IMR-90 (cell line): ENCODE measurements at regions not wholly inside any gene's neighbourhood (a gene's known extent, or its start where the extent isn't known, plus 50 kb on each side); places are given as distances from the start of the nearest gene placed in this dataset.

Experiments used
- ATAC-seq: fragments of 200-7000 bp; cut with Tn5 transposase; 2 replicates; pipeline ENCODE4 v1.9.1; 2020; ENCODE audit warnings: low read depth, mild to moderate bottlenecking, moderate library complexity
- BruUV-seq: library from RNA; stranded (reverse); fragments of 400-500 nt; replicated peaks from 2 replicates; lab custom pipeline; 2021; lab: Mats Ljungman, UMichigan
- CTCF ChIA-PET: fragments of 300-600 bp; formaldehyde crosslinking; extraction: SDS; loops from one replicate; lab custom pipeline; 2021; ENCODE audit warnings: antibody characterized with exemption; lab: Yijun Ruan, JAX
- POLR2A ChIA-PET: fragments of 300-600 bp; sonication (Branson Sonifier 250); formaldehyde crosslinking; loops from one replicate; lab custom pipeline; 2022; ENCODE audit warnings: antibody characterized with exemption; ENCODE audit not compliant: unreplicated experiment; lab: Charles Lee
- DNase-seq: peaks from one replicate; pipeline ENCODE4 v3.0.0; 2013
- H2AFZ ChIP-seq: replicated peaks from 2 replicates; pipeline ENCODE3; 2013; ENCODE audit warnings: low read length, mild to moderate bottlenecking; ENCODE audit not compliant: poor library complexity
- H2AK5ac ChIP-seq: 2 replicates; pipeline ENCODE4 v1.6.1; 2013; ENCODE audit warnings: low read depth, low read length, inconsistent platforms
- H2AK9ac ChIP-seq: replicated peaks from 2 replicates; pipeline ENCODE3; 2013; ENCODE audit warnings: mild to moderate bottlenecking, low read depth, low read length, moderate library complexity; ENCODE audit not compliant: poor library complexity
- H2BK120ac ChIP-seq: 2 replicates; pipeline ENCODE4 v1.6.1; 2013; ENCODE audit warnings: low read depth, low read length, inconsistent platforms
- H2BK15ac ChIP-seq: 3 replicates; pipeline ENCODE4 v1.6.1; 2013; ENCODE audit warnings: low read depth, low read length, inconsistent platforms
- H2BK20ac ChIP-seq: 2 replicates; pipeline ENCODE4 v1.6.1; 2013; ENCODE audit warnings: low read depth, mild to moderate bottlenecking, inconsistent platforms, low read length, moderate library complexity
- H2BK5ac ChIP-seq: 2 replicates; pipeline ENCODE4 v1.6.1; 2013; ENCODE audit warnings: mild to moderate bottlenecking, low read depth, low read length, inconsistent platforms; ENCODE audit not compliant: poor library complexity, severe bottlenecking
- H3K14ac ChIP-seq: replicated peaks from 2 replicates; pipeline ENCODE4 v1.6.1; 2013; ENCODE audit warnings: low read depth, low read length, inconsistent platforms
- H3K18ac ChIP-seq: 2 replicates; pipeline ENCODE4 v1.6.1; 2013; ENCODE audit warnings: low read depth, low read length, control low read depth
- H3K23ac ChIP-seq: 2 replicates; pipeline ENCODE4 v1.6.1; 2013; ENCODE audit warnings: low read depth, low read length, inconsistent platforms
- H3K27ac ChIP-seq: 2 replicates; pipeline ENCODE4 v1.5.1; 2013; ENCODE audit warnings: mild to moderate bottlenecking, control low read depth, low read length; ENCODE audit not compliant: insufficient read depth
- H3K27me3 ChIP-seq: 2 replicates; pipeline ENCODE4 v1.6.1; 2013; ENCODE audit warnings: low read length; ENCODE audit not compliant: control insufficient read depth, insufficient read depth
- H3K36me3 ChIP-seq: 2 replicates; pipeline ENCODE4 v1.6.1; 2013; ENCODE audit warnings: low read length, mixed read lengths; ENCODE audit not compliant: control insufficient read depth, insufficient read depth
- H3K4ac ChIP-seq: 2 replicates; pipeline ENCODE4 v1.6.1; 2013; ENCODE audit warnings: low read depth, low read length, inconsistent platforms
- H3K4me1 ChIP-seq: 2 replicates; pipeline ENCODE4 v1.6.1; 2013; ENCODE audit warnings: low read length, mixed read lengths; ENCODE audit not compliant: control insufficient read depth, insufficient read depth
- H3K4me2 ChIP-seq: 2 replicates; pipeline ENCODE4 v1.6.1; 2013; ENCODE audit warnings: low read depth, mild to moderate bottlenecking, control low read depth, low read length, moderate library complexity
- H3K4me3 ChIP-seq: 2 replicates; pipeline ENCODE4 v1.5.1; 2013; ENCODE audit warnings: low read depth, mild to moderate bottlenecking, control low read depth, low read length, moderate library complexity; ENCODE audit not compliant: insufficient read depth
- H3K56ac ChIP-seq: 2 replicates; pipeline ENCODE4 v1.6.1; 2013; ENCODE audit warnings: low read length, inconsistent platforms; ENCODE audit not compliant: insufficient read depth; ENCODE audit errors: extremely low read depth
- H3K79me1 ChIP-seq, 2 experiments: 2 replicates each; pipeline ENCODE4 v1.6.1; 2013; ENCODE audit warnings: low read length in 2 of 2, inconsistent platforms in 1 of 2, low read depth in 1 of 2
- H3K9ac ChIP-seq: 2 replicates; pipeline ENCODE4 v1.6.1; 2013; ENCODE audit warnings: low read depth, low read length, control low read depth
- H3K9me1 ChIP-seq: 2 replicates; pipeline ENCODE4 v1.6.1; 2013; ENCODE audit warnings: low read length, inconsistent platforms; ENCODE audit not compliant: insufficient read depth
- H3K9me3 ChIP-seq: 2 replicates; pipeline ENCODE4 v1.6.1; 2013; ENCODE audit warnings: low read length; ENCODE audit not compliant: control insufficient read depth, insufficient read depth
- H4K20me1 ChIP-seq: 2 replicates; pipeline ENCODE4 v1.6.1; 2013; ENCODE audit warnings: low read length, inconsistent platforms; ENCODE audit not compliant: insufficient read depth
- H4K5ac ChIP-seq: 2 replicates; pipeline ENCODE4 v1.6.1; 2013; ENCODE audit warnings: mild to moderate bottlenecking, low read depth, low read length, control low read depth
- H4K8ac ChIP-seq, 2 experiments: 2 replicates each; pipeline ENCODE4 v1.6.1; 2013; ENCODE audit warnings: low read depth in 2 of 2, low read length in 2 of 2, control low read depth in 1 of 2, inconsistent platforms in 1 of 2
- H4K91ac ChIP-seq: 2 replicates; pipeline ENCODE4 v1.6.1; 2013; ENCODE audit warnings: low read depth, low read length, inconsistent platforms; ENCODE audit not compliant: insufficient read depth
- BHLHE40 ChIP-seq: fragments of 150-350 bp; IDR thresholded peaks from 2 replicates; pipeline ENCODE4 v1.6.1; 2016; ENCODE audit warnings: mild to moderate bottlenecking, low read depth, low read length
- CEBPB ChIP-seq: IDR thresholded peaks from 2 replicates; pipeline ENCODE4 v1.6.1; 2012; ENCODE audit warnings: low read depth, low read length, improper control_type of control experiment
- CHD1 ChIP-seq: IDR thresholded peaks from 2 replicates; pipeline ENCODE4 v1.6.1; 2012; ENCODE audit warnings: low read depth, low read length, improper control_type of control experiment
- CTCF ChIP-seq: conservative IDR thresholded peaks from 2 replicates; pipeline ENCODE4 v1.5.1; 2012; ENCODE audit warnings: mild to moderate bottlenecking, low read depth, low read length, improper control_type of control experiment
- ELK1 ChIP-seq: fragments of 150-350 bp; IDR thresholded peaks from 2 replicates; pipeline ENCODE4 v1.6.1; 2016; ENCODE audit warnings: low read depth, mild to moderate bottlenecking, low read length, moderate library complexity, borderline replicate concordance
- FOS ChIP-seq: fragments of 150-350 bp; IDR thresholded peaks from 2 replicates; pipeline ENCODE4 v1.6.1; 2016; ENCODE audit warnings: low read depth, low read length
- MAFK ChIP-seq: IDR thresholded peaks from 2 replicates; pipeline ENCODE4 v1.6.1; 2012; ENCODE audit warnings: low read depth, low read length, improper control_type of control experiment
- MAZ ChIP-seq: IDR thresholded peaks from 2 replicates; pipeline ENCODE4 v1.6.1; 2012; ENCODE audit warnings: low read depth, mild to moderate bottlenecking, low read length, improper control_type of control experiment, moderate library complexity, borderline replicate concordance
- MXI1 ChIP-seq: IDR thresholded peaks from 2 replicates; pipeline ENCODE4 v1.6.1; 2012; ENCODE audit warnings: low read depth, mild to moderate bottlenecking, low read length, moderate library complexity, borderline replicate concordance
- NFE2L2 ChIP-seq: fragments of 150-350 bp; IDR thresholded peaks from 2 replicates; pipeline ENCODE4 v1.6.1; 2016; ENCODE audit warnings: low read depth, mild to moderate bottlenecking, low read length
- POLR2A ChIP-seq: IDR thresholded peaks from 2 replicates; pipeline ENCODE4 v1.6.1; 2012; ENCODE audit warnings: mild to moderate bottlenecking, low read depth, low read length
- RAD21 ChIP-seq: IDR thresholded peaks from 2 replicates; pipeline ENCODE4 v1.6.1; 2012; ENCODE audit warnings: low read length, improper control_type of control experiment
- RCOR1 ChIP-seq: IDR thresholded peaks from 2 replicates; pipeline ENCODE4 v1.6.1; 2012; ENCODE audit warnings: mild to moderate bottlenecking, low read length, improper control_type of control experiment; ENCODE audit not compliant: insufficient replicate concordance
- RFX5 ChIP-seq: IDR thresholded peaks from 2 replicates; pipeline ENCODE4 v1.8.0; 2012; ENCODE audit warnings: low read depth, mild to moderate bottlenecking, low read length, moderate library complexity
- SMC3 ChIP-seq: fragments of 150-350 bp; IDR thresholded peaks from 2 replicates; pipeline ENCODE4 v1.6.1; 2016; ENCODE audit warnings: low read depth, mild to moderate bottlenecking, antibody characterized with exemption, low read length, moderate library complexity
- WGBS, 2 experiments: methylation state at CpG; one replicate each; pipeline versions ENCODE4 v1.1.5 to v1.1.7; 2013; ENCODE audit warnings: missing lambda C conversion rate in 2 of 2; ENCODE audit not compliant: insufficient read length in 1 of 2; ENCODE audit errors: extremely low coverage in 2 of 2; 5-methylcytosine and 5-hydroxymethylcytosine counted together
- dilution Hi-C: fragments of 300-500 bp; cut with HindIII; formaldehyde crosslinking; loops from one replicate; pipeline ENCODE4 v1.14.3; 2018; ENCODE audit warnings: low sequenced_read_pairs; ENCODE audit not compliant: unreplicated experiment
- in situ Hi-C: fragments of 300-500 bp; cut with MboI; formaldehyde crosslinking; loops from 3 replicates; pipeline ENCODE4 v1.14.3; 2019; ENCODE audit warnings: low sequenced_read_pairs, inconsistent platforms, mixed read lengths
- intact Hi-C: fragments of 100-400 bp; cut with micrococcal nuclease; formaldehyde crosslinking; loops from 2 replicates; pipeline ENCODE4 v1.10.0; 2022
- TF ChIP-seq, protein P1 (sequence below): fragments of 150-350 bp; IDR thresholded peaks from 2 replicates; pipeline ENCODE4 v1.6.1; 2017; ENCODE audit warnings: mild to moderate bottlenecking, antibody characterized with exemption, low read length, low read depth

DNA sequence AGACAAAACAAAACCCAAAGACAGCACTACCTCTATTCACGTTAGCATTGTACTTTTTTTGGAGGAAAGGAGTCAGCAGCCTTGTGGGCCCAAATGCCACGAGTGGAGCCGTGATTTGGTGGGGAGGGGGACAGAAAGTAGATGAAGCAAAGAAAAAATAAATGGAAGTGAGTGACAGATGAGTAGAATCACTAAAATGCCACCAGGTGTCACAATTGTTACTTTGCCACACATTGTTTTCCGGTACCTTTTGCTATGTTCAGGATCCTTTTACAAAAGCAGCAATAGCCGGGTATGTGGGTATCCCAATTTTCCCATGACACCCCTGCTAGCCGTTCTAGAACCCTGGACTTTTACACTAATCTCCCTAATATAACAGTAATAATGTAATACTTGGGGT lies 85.0 kb upstream of the AK4 start:
- no peak overlapping the region for H2AFZ ChIP-seq
- ChIA-PET CTCF (interaction anchor here (1.0 kb wide), 1 partner anchor 13 kb away, joined by 3 read pairs; no protein-coding TSS in a partner anchor), POLR2A (no interaction called here)
- H2BK120ac ChIP-seq, result no peak overlapping the region
- no peak overlapping the region for H3K9ac ChIP-seq
- no peak overlapping the region for H3K27ac ChIP-seq
- no peak overlapping the region for H3K18ac ChIP-seq
- no peaks in the 10 kb centered on the region for H3K79me1 ChIP-seq
- H2BK15ac ChIP-seq, result no peak overlapping the region
- peaks cover 3% of the 10 kb centered on the region; the same call in 1 of the 2 replicates for H3K36me3 ChIP-seq
- no peak overlapping the region for H4K91ac ChIP-seq
- no peaks in the 10 kb centered on the region for H3K27me3 ChIP-seq
- no peak overlapping the region for H2AK9ac ChIP-seq
- no peaks in the 10 kb centered on the region; the same call in 1 of the 2 replicates for H4K20me1 ChIP-seq
- no peak overlapping the region for H3K56ac ChIP-seq
- H2BK5ac ChIP-seq, result no peak overlapping the region
- H3K9me3 ChIP-seq, result no peaks in the 10 kb centered on the region
- intact Hi-C loops (loop anchor here (10.0 kb wide), 2 partner anchors 882 to 1182 kb away; no protein-coding TSS in a partner anchor), dilution Hi-C loops (no loop called here), in situ Hi-C loops (loop anchor here (10.0 kb wide), 1 partner anchor 362 kb away; the partner anchor contains the start of genes LEPR and LEPROT)
- WGBS, 2 experiments, result 60% methylated on average over 2 of the region's 6 CpGs; no CpG with 5 or more reads in 1 of the 2 experiments
- no peak for ATAC-seq
- H3K4me3 ChIP-seq, result no peak overlapping the region
- no peak overlapping the region for H3K14ac ChIP-seq
- H3K23ac ChIP-seq, result no peak overlapping the region
- H3K9me1 ChIP-seq, result no peaks in the 10 kb centered on the region
- no peak overlapping the region for H2AK5ac ChIP-seq
- no peak overlapping the region for H3K4ac ChIP-seq
- BruUV-seq, result no TSS peak
- no peak overlapping the region for H4K8ac ChIP-seq
- H3K4me2 ChIP-seq, result no peak overlapping the region
- H3K4me1 ChIP-seq, result 0 out of 2 replicates have a peak, but pooled peaks cover 3% of the 10 kb centered on the region
- no peak for DNase-seq
- no peak overlapping the region for H4K5ac ChIP-seq
- no peak overlapping the region for H2BK20ac ChIP-seq
- TF ChIP-seq CEBPB (no peak), BHLHE40 (no peak), MAZ (no peak), ELK1 (no peak), POLR2A (no peak), MXI1 (no peak), RCOR1 (no peak), RFX5 (no peak), MAFK (no peak), CHD1 (no peak), SMC3 (no peak), RAD21 (no peak), FOS (no peak), NFE2L2 (no peak), CTCF (no peak)
- TF ChIP-seq, protein P1, sequence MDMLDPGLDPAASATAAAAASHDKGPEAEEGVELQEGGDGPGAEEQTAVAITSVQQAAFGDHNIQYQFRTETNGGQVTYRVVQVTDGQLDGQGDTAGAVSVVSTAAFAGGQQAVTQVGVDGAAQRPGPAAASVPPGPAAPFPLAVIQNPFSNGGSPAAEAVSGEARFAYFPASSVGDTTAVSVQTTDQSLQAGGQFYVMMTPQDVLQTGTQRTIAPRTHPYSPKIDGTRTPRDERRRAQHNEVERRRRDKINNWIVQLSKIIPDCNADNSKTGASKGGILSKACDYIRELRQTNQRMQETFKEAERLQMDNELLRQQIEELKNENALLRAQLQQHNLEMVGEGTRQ, result no peak
